Breast epithelium (tissue), 3 donors: ENCODE measurements at regions not wholly inside any gene's neighbourhood (a gene's known extent, or its start where the extent isn't known, plus 50 kb on each side); places are given as distances from the start of the nearest gene placed in this dataset.

Experiments
- CTCF ChIP-seq, 3 donors: fragments of 450-650 bp; IDR thresholded peaks; one replicate each; pipeline ENCODE4 v1.5.1; 2016 to 2017; ENCODE audit warnings: antibody characterized with exemption in 3 of 3, mild to moderate bottlenecking in 3 of 3, moderate library complexity in 3 of 3
- POLR2A ChIP-seq: fragments of 450-650 bp; IDR thresholded peaks from one replicate; pipeline ENCODE4 v1.6.1; 2016; ENCODE audit warnings: antibody characterized with exemption, mild to moderate bottlenecking, moderate library complexity

GRCh38 chr4:159447296-159447695 is 344.4 kb downstream of the RAPGEF2 start:
- no peak for TF ChIP-seq CTCF (IDR thresholded peaks at IDR 0.05)
- TF ChIP-seq POLR2A, result no peak
